ENCODE measurements at regions not wholly inside any gene's neighbourhood (a gene's known extent, or its start where the extent isn't known, plus 50 kb on each side); places are given as distances from the start of the nearest gene placed in this dataset.

DNA sequence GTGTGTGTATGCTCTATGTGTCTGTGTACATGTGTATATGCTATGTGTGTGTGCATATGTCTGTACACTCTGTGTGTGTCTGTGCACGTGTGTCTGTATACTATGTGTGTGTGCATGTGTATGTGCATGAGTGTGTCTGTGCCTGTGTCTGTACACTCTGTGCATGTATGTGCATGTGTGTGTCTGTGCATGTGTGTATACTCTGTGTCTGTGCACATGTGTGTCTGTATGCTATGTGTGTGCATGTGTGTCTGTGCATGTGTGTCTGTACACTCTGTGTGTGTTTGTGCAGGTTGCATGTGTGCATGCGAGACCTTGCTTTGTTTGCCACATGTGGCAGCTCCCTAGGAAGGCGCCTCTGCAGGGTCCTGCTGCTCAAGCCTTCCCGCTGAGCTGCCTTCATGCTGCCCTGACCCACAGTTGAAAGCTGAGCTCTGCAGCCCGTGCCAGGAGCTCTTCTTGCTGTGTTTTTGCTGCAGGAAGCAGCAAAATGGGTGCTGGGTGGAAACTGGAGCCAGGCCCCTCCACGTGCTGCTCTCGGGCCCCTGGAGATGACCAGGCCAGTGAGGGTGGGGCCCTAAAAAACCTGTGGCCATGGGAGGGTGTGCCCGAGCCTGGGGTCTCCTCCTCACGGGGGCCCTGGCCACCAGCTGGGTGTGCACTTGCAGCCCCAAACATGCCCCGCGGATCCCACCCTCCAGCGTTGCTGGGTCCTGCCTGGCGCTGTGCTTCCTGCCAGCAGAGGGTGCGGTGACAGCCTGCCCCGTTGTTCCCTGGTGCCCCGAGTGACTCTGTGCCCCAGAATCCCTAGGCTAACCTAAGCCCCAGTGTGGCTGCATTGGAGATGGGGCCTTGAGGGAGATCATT, 109.1 kb downstream of the DACT2 start:
- H3K4me3 ChIP-seq (ENCODE audit: low read depth, low read length): no peak overlapping the region
- no peak overlapping the region for H3K9ac ChIP-seq (ENCODE audit: low read depth, low read length)
- H3K27ac ChIP-seq (ENCODE audit: low read depth, low read length): no peak overlapping the region
- no peaks in the 10 kb centered on the region for H3K36me3 ChIP-seq (ENCODE audit: control insufficient read depth, insufficient read depth, low read length)
- no peaks in the 10 kb centered on the region for H3K27me3 ChIP-seq (ENCODE audit: control insufficient read depth, insufficient read depth, low read length)
- H3K9me3 ChIP-seq (ENCODE audit: control insufficient read depth, insufficient read depth, low read length): no peaks in the 10 kb centered on the region
- H3K4me1 ChIP-seq (ENCODE audit: control insufficient read depth, insufficient read depth, low read length): peaks cover 24% of the 10 kb centered on the region

DNA sequence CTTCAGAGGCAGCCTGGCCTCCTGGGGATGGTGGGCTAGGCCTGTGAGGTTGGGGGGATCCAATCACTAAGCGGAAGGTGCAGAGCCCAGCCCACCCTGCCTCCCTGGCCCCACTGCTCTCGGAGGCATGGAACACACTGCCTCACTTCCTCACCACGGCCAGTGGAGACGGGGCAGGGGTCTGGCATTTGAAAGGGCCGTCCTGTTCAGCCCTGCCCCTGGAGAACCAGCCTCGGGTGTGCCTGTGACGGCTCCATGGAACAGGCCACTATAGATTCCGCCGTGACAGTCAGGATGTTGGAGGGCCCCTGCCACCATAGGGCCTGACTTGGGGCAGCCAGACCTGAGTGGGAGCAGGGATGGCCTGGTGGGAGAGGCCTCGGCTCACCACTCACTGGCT, 110.2 kb downstream of the DACT2 start:
- H3K9me3 ChIP-seq (ENCODE audit: control insufficient read depth, insufficient read depth, low read length): no peaks in the 10 kb centered on the region
- H3K4me1 ChIP-seq (ENCODE audit: control insufficient read depth, insufficient read depth, low read length): peaks cover 21% of the 10 kb centered on the region; the same call in 1 of the 2 replicates
- H3K27ac ChIP-seq (ENCODE audit: low read depth, low read length): no peak overlapping the region
- H3K27me3 ChIP-seq (ENCODE audit: control insufficient read depth, insufficient read depth, low read length): no peaks in the 10 kb centered on the region
- H3K9ac ChIP-seq (ENCODE audit: low read depth, low read length): no peak overlapping the region
- H3K4me3 ChIP-seq (ENCODE audit: low read depth, low read length): 0 out of 2 replicates have a peak overlapping the region, but pooled peaks have one; percentile 30
- H3K36me3 ChIP-seq (ENCODE audit: control insufficient read depth, insufficient read depth, low read length): no peaks in the 10 kb centered on the region

DNA sequence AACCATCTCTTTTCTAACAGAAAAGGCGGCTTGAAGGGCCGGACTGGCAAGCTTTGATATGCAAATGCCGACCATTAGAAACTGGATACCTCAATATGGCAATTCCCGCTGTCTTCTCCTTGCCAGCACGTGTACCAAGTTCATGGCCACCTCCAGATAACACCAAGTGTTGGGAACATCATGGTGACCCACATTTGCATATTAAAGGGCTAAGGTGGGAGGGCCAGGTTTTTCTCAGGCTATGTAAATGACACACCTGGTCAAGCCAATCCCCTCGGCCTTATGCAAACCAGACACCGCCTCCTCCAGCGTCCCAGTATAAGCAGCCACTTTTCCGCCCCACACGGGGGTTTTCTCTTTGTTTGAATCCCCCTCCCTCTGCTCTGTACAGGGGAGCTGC, 110.7 kb downstream of the DACT2 start:
- H3K9me3 ChIP-seq (ENCODE audit: control insufficient read depth, insufficient read depth, low read length): no peaks in the 10 kb centered on the region
- H3K27ac ChIP-seq (ENCODE audit: low read depth, low read length): no peak overlapping the region
- H3K36me3 ChIP-seq (ENCODE audit: control insufficient read depth, insufficient read depth, low read length): no peaks in the 10 kb centered on the region
- 0 out of 2 replicates have a peak overlapping the region, but pooled peaks have one; percentile 30 for H3K4me3 ChIP-seq (ENCODE audit: low read depth, low read length)
- peaks cover 21% of the 10 kb centered on the region; the same call in 1 of the 2 replicates for H3K4me1 ChIP-seq (ENCODE audit: control insufficient read depth, insufficient read depth, low read length)
- no peaks in the 10 kb centered on the region for H3K27me3 ChIP-seq (ENCODE audit: control insufficient read depth, insufficient read depth, low read length)
- H3K9ac ChIP-seq (ENCODE audit: low read depth, low read length): no peak overlapping the region

DNA sequence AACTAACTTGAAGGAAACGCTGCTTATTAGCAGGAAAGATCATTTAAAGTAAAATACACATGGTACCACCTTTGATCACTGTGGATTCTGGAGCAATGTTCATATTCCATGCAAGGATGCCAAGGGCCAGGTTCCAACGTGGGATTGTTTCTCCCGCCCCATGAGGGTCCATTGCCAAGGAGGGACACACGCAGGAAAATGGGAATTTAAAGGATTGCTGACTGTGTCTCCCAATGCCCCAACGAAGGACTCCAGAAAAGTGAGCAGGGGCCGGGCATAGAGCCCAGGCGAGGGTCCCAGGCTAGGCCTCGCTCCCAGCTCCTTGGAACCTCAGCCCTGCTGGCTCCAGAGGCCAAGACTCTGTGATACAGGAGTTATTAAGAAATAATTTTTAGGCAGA, 111.2 kb downstream of the DACT2 start:
- Histone ChIP-seq H3K9ac (ENCODE audit: low read depth, low read length) (no peak overlapping the region), H3K27me3 (ENCODE audit: control insufficient read depth, insufficient read depth, low read length) (no peaks in the 10 kb centered on the region), H3K4me3 (ENCODE audit: low read depth, low read length) (no peak overlapping the region), H3K36me3 (ENCODE audit: control insufficient read depth, insufficient read depth, low read length) (no peaks in the 10 kb centered on the region), H3K9me3 (ENCODE audit: control insufficient read depth, insufficient read depth, low read length) (no peaks in the 10 kb centered on the region), H3K27ac (ENCODE audit: low read depth, low read length) (no peak overlapping the region), H3K4me1 (ENCODE audit: control insufficient read depth, insufficient read depth, low read length) (peaks cover 21% of the 10 kb centered on the region; the same call in 1 of the 2 replicates)

DNA sequence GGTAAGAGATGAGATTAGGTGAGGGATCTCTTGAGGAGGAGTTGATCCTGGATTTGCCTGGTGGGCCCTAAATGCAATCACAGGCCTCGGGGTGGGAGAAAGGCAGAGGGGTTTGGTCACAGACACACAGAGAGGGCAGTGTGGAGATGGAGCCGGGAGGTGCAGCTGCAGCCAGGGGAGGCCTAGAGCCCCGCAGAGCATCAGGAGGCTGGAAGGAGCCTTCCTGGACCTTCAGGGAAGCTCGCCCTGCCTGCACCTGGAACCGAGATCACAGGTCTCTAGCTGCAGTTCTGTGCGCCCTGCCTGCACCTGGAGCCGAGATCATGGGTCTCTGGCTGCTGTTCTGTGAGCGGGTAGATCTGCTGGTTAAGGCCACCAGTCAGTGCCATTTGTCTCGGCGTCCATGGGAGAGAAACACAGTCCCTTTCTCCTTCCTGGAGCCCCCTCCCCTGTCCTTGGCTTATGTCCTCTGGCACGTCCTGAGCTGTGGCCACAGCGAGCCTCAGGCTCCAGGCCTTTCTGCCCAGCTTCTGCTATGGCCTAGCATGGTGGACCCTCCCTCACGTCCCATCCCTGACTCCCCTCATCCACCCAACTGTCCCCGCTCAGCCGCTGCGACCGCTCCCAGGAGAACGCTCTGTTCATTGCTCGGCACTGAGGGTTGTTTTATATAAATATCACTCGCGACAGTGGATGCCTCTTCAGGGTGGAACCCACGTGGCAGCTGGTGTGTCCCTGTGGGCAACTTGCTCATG, 112.0 kb downstream of the DACT2 start:
- H3K27ac ChIP-seq (ENCODE audit: low read depth, low read length): no peak overlapping the region
- peaks cover 21% of the 10 kb centered on the region; the same call in 1 of the 2 replicates for H3K4me1 ChIP-seq (ENCODE audit: control insufficient read depth, insufficient read depth, low read length)
- no peak overlapping the region for H3K4me3 ChIP-seq (ENCODE audit: low read depth, low read length)
- no peaks in the 10 kb centered on the region for H3K9me3 ChIP-seq (ENCODE audit: control insufficient read depth, insufficient read depth, low read length)
- H3K27me3 ChIP-seq (ENCODE audit: control insufficient read depth, insufficient read depth, low read length): no peaks in the 10 kb centered on the region
- H3K9ac ChIP-seq (ENCODE audit: low read depth, low read length): no peak overlapping the region
- no peaks in the 10 kb centered on the region for H3K36me3 ChIP-seq (ENCODE audit: control insufficient read depth, insufficient read depth, low read length)

DNA sequence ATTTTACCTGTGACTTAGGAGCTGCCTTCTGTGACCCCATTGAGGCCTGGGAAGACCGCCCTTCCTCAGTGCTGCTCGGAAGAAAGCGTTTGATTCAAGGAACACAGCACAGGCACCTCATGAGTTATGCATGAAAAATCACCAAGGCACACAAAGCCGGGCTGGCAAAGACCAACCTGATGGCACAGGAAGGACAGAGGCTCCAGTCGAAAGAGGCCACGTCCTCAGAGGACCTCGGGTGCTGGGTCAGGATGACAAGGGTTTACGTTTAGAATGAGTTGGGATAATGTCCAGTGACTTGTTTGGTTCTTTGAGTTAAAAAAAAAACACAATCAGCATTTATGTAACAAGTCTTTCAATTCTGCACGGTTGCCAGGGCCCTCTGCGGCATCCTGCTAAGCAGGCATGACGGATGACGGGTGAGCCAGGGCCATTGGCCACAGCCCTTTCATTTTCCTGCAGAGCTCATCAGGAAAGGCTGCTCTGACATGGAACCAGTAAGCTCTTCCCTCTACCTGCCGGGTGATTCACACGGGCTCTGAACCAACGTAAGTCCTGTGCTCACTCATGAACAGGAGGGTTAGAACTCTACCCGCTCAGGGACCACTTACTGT, 112.8 kb downstream of the DACT2 start:
- Histone ChIP-seq H3K27me3 (ENCODE audit: control insufficient read depth, insufficient read depth, low read length) (peaks cover 4% of the 10 kb centered on the region; the same call in 1 of the 2 replicates), H3K9me3 (ENCODE audit: control insufficient read depth, insufficient read depth, low read length) (no peaks in the 10 kb centered on the region), H3K27ac (ENCODE audit: low read depth, low read length) (no peak overlapping the region), H3K4me3 (ENCODE audit: low read depth, low read length) (no peak overlapping the region), H3K9ac (ENCODE audit: low read depth, low read length) (no peak overlapping the region), H3K36me3 (ENCODE audit: control insufficient read depth, insufficient read depth, low read length) (no peaks in the 10 kb centered on the region), H3K4me1 (ENCODE audit: control insufficient read depth, insufficient read depth, low read length) (peaks cover 21% of the 10 kb centered on the region; the same call in 1 of the 2 replicates)

DNA sequence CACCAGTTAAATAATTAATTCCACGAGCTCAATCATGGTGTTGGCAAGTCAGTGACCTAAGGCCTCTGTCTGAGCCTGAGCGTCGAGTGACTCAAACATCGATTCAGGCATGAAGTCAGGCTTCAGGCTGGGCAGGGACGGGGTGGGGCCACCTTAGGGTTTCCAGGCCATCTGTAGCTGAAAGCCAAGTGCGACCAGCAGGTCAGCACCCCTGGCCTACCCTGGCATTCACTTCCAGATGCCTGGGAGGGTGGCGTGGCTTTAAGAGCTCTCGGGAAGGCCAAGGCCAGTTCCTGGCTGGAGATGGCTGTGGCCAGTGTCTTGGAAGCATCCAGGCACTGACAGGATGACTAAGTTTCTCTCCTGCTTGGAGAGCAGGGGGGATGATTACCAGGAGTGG, 113.4 kb downstream of the DACT2 start:
- Histone ChIP-seq H3K4me3 (ENCODE audit: low read depth, low read length) (no peak overlapping the region), H3K9ac (ENCODE audit: low read depth, low read length) (no peak overlapping the region), H3K36me3 (ENCODE audit: control insufficient read depth, insufficient read depth, low read length) (no peaks in the 10 kb centered on the region), H3K4me1 (ENCODE audit: control insufficient read depth, insufficient read depth, low read length) (peaks cover 21% of the 10 kb centered on the region; the same call in 1 of the 2 replicates), H3K27ac (ENCODE audit: low read depth, low read length) (no peak overlapping the region), H3K27me3 (ENCODE audit: control insufficient read depth, insufficient read depth, low read length) (peaks cover 4% of the 10 kb centered on the region; the same call in 1 of the 2 replicates), H3K9me3 (ENCODE audit: control insufficient read depth, insufficient read depth, low read length) (no peaks in the 10 kb centered on the region)

DNA sequence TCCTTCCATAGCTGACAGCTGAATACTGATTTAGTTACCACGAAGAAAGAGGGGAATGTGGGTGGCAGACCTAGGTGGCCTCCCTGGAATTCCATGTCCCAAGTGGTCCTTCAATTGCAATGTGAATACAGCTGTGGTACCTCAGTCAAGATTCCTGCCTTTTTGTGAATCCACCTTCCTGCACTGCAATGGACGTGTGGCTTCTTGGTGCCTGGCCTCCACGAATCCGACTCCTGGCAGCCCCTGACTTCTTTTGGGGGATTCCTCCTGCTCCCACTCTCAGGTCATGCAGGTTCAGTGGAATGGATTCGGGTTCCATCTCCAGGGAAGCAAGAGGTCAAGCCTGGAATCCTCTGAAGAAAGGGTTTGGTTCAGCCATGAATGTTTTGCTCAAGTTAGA, 117.8 kb downstream of the DACT2 start:
- Histone ChIP-seq H3K9me3 (ENCODE audit: control insufficient read depth, insufficient read depth, low read length) (no peaks in the 10 kb centered on the region), H3K4me3 (ENCODE audit: low read depth, low read length) (no peak overlapping the region), H3K27ac (ENCODE audit: low read depth, low read length) (no peak overlapping the region), H3K9ac (ENCODE audit: low read depth, low read length) (no peak overlapping the region), H3K27me3 (ENCODE audit: control insufficient read depth, insufficient read depth, low read length) (peaks cover 4% of the 10 kb centered on the region; the same call in 1 of the 2 replicates), H3K4me1 (ENCODE audit: control insufficient read depth, insufficient read depth, low read length) (no peaks in the 10 kb centered on the region; the same call in 1 of the 2 replicates), H3K36me3 (ENCODE audit: control insufficient read depth, insufficient read depth, low read length) (no peaks in the 10 kb centered on the region)

DNA sequence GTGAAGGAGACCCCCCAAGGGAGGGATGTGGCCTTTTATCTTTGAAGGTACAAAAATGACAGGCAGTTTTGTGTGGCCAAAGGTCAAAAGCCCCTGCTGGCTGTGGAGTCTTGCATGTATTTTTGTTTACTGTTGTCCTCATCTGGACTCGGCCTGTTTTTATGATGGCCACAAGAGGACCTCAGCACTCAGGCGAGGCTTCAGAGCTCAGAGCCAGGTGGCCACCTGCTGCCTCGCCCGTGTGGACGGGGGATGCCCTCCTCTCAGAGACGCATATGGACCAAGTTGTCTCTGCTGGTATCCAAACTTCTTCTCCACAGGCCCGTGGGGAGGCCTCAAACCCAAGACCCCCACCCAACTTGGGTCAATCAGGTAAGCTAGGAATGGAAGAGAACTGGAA, 118.2 kb downstream of the DACT2 start:
- no peak overlapping the region for H3K9ac ChIP-seq (ENCODE audit: low read depth, low read length)

DNA sequence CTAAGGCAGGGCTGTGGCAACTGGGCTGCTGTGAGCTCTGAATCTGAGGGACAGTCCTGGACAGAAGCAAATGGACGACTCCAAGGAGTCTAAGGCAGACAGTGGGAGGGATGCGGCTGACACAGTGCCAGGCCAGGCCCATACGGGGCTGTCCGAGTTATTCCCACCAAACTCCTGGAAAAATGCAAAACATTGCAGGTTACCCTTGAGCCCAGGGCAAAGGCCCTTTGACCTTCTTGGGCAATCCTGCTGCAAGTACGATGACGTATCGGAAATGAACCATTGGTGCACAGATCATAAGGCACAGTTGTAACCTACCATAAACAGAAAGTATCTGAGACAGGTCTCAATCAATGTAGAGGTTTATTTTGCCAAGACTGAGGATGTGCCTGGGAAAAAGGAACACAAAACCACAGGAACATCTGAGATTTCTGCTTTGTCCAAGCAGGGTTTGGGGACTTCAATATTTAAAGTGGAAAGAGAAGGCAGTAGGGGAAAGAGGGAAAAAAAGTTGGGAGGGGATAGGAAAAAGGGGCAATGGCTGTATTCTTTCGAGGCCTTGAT, 118.9 kb downstream of the DACT2 start:
- Histone ChIP-seq H3K9me3 (ENCODE audit: control insufficient read depth, insufficient read depth, low read length) (no peaks in the 10 kb centered on the region), H3K27ac (ENCODE audit: low read depth, low read length) (no peak overlapping the region), H3K9ac (ENCODE audit: low read depth, low read length) (no peak overlapping the region), H3K4me1 (ENCODE audit: control insufficient read depth, insufficient read depth, low read length) (no peaks in the 10 kb centered on the region; the same call in 1 of the 2 replicates), H3K36me3 (ENCODE audit: control insufficient read depth, insufficient read depth, low read length) (no peaks in the 10 kb centered on the region), H3K4me3 (ENCODE audit: low read depth, low read length) (no peak overlapping the region), H3K27me3 (ENCODE audit: control insufficient read depth, insufficient read depth, low read length) (peaks cover 4% of the 10 kb centered on the region; the same call in 1 of the 2 replicates)

More for the DNA sequence above, 118.2 kb downstream of the DACT2 start:
- no peaks in the 10 kb centered on the region for H3K9me3 ChIP-seq (ENCODE audit: control insufficient read depth, insufficient read depth, low read length)
- no peaks in the 10 kb centered on the region; the same call in 1 of the 2 replicates for H3K4me1 ChIP-seq (ENCODE audit: control insufficient read depth, insufficient read depth, low read length)
- H3K27me3 ChIP-seq (ENCODE audit: control insufficient read depth, insufficient read depth, low read length): peaks cover 4% of the 10 kb centered on the region; the same call in 1 of the 2 replicates
- no peaks in the 10 kb centered on the region for H3K36me3 ChIP-seq (ENCODE audit: control insufficient read depth, insufficient read depth, low read length)
- H3K27ac ChIP-seq (ENCODE audit: low read depth, low read length): no peak overlapping the region
- H3K4me3 ChIP-seq (ENCODE audit: low read depth, low read length): no peak overlapping the region
